ENCODE measurements at regions not wholly inside any gene's neighbourhood (a gene's known extent, or its start where the extent isn't known, plus 50 kb on each side); places are given as distances from the start of the nearest gene placed in this dataset.

DNA sequence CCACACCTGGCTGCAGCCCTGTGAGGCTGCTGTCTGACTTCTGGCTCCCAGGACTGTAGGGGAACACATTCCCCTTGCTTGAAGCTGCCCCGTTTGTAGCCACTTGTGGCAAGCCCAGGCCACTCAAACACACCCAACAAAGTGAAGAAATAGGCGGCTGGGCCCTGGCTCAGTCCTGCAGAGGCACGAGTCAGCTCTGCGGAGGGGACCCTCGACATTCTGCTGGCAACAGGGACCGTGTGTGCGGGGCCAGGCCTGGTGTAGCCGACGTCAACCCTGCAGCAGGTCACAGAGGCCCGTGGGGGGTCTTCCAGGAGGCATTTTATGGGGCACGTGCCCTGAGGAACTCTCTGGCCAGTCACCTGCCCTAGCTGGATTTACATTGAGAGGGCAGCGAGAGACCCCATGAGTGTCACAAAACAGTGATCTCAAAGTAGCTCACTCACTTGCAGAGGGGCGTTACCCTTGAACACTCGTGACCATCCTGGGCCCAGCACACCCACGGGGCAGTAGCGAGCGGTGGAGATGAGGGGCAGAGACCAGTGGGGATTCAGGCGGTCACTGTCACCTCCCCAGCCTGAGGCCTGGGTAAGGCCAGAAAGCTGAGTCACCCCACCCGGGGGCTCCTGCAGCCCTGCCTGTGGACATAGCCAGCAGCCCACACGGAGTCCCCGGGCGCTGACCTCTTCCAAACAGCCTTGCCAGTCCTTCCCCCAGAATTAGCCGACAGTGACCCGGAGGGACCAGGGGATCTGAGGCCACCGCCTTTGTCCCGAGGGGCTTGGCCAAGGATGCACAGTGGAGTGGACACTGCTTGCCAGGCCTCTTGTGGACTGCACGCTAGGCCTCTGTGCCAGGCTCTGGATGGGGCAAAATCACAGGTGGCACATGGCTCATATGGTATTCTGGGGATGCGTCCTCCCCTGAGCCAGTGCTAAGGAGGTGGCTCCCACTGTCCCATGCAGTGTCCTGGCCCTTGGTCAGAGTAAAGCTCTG lies 139.5 kb downstream of the CTTN start:
- DNase-seq: no peak

DNA sequence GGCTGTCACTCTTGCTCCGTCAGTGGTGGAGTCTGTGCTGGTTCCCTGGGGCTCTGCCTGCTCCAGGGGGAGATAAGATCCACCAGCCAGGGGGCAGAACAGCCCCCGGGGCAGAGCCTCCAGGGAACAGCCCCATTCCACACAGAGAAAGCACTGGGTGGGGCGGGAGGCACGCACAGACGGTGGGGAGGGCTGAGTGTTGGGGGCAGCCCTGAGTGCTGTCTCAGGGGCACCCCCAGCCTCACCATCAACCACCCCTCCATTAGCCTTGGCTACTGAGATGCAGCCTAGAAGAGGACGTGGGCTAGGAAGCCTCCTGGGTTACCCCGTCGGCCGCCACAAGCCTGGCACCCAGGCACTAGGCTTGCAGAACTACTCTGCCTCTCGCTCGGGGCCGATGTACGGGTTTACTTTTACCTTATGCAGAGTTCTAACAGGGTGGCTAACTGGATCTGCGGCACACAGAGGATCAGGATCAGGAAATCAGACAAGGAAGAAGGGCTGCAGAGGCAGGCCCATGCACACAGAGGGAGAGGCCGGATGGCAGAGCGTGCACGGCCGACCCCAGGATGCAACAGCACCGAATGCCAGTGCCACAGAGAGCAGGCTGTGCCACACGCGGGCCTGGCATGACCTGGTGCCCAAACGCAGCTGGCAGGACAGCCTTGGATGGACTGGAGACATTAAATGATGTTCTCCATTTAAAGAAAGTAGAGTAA lies 140.5 kb downstream of the CTTN start:
- DNase-seq: no peak

DNA sequence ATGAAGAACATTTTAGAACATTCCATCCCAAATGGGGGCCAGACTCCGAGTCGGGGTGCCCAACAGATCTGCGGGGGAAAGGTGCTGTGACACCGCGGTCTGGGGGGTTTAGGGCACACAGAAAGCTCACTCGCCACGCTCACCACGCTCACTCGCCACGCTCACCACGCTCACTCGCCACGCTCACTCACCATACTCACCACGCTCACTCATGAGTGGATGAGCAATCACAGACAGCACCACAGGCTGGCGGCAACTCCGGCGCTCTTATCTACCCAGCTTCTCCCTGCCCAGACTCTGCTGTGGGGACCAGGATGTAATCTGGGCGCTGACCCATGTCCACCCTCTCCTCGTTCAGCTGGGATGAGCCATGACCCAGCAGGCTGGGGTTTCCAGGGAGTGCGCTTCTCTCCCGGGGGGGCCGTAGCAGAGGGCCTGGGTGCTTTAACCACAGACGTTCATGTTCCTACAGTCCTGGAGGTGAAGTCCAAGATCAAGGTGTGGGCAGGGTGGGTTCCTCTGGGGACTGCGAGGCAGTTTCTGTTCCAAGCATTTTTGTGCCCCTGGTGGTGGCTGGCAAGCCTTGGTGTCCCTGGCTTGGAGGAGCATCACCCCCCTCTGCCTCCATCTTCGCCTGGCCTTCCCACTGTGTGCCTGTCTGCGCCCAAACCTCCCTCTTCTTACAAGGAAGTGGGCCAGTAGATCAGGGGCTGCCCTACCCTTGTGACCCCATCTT lies 141.2 kb downstream of the CTTN start:
- DNase-seq: no peak

DNA sequence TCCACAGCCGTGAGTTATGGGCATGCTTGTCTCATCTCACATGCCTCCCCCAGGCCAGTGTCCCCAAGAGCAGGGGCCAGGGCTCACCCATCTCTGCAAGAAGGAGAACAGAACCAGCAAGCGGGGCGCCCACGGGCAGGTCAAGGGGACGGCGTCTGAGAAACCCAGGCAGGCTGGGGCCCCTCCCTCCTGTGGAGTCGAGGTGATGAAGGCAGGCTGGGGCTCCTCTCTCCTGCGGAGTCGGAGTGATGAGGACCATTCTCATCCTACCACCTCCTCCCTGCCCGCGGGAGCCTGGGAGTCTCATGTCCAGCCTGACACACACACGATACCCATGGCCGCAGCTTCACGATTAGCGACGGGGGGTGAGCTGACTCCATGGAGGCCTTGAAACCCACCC lies 141.9 kb downstream of the CTTN start:
- DNase-seq: no peak

DNA sequence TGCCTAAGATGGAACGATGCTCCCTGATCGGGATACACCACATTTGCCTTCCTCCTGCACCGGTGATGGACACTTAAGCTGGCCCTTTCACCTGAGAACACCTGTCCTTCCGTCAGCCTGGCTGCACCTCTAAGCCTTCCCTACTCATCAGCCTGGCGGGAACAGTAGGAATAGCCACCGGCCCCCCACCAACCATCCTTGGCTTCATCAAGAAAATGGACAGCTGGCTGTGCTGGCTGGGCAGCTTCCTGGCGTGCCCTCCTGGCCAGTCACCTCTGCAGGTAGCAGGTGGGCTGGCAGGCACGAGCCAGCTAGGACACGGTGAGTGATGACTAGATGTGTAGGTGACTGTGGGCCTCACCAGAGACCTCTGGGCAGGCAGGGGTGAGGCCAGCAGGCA lies 142.8 kb downstream of the CTTN start:
- no peak for DNase-seq

DNA sequence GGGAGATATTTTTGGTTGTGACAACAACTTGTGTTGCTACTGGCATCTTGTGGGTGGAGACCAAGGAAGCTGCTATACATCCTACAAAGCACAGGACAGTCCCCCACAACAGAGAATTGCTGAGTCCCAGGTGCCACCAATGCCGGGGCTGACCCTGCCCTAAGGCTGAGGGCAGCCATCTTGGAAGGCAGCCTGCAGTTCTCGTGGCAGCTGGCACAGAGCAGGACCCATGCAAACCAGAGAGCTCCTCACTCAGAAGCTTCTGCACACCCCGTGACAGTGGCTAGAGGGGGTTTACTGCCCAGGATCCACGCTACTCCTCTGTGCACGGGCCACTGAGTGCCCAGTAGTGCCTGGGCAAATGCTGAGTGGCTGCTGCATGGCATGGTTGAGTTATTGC lies 143.4 kb downstream of the CTTN start:
- DNase-seq: no peak

DNA sequence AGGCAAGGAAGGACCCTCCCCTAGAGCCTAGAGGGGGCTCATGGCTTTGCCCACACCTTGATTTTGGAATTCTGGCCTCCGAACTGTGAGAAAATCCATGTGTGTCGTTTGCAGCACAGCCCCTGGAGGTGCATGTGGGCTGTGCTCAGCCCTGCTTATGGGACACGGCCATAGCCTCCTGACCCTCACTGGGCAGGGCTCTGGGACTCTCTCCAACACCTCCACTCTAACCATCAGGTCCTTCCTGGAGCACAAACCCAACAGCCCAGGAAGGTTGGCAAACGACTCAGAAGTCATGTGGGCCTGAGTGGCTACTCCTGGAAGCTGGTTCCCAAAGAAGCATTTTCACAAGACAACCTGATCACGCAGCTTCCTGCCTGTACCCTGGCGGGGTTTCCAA lies 144.1 kb downstream of the CTTN start:
- no peak for DNase-seq

DNA sequence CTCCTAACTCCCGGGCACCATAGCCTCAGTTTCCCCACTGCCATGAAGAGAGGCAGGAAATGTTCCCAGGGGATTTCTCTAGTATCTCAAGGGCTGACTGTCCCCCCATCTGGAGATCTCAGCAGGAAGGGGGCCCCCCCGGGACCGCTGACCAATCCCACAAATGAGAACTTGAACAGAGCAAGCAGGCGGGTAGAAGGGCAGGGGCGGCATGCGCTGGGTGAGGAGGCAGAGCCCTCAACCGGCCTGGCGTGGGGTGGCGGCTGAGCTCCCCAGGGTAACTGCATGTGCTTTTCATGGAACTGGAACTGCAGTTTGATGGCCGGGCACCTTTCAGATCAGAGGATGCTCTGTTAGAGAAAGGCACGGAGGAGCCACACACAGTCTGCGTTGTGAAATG lies 144.5 kb downstream of the CTTN start:
- no peak for DNase-seq

DNA sequence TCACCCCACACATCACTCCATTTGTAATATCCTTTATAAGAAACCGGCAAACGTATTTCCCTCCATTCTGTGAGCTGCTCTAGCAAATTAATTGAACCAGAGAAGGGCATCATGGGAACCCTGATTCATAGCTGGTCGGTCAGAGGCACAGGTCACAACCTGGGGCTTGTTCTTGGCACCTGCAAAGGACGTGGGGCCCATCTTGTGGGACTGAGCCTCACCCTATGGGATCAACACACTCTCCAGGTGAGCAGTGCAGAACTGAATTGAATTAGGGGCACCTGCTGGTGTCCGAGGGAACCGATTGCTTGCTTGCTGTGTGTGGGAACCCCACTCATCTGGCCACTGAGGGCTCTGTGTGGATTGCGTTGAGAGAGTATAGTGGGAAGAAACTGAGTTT lies 145.3 kb downstream of the CTTN start:
- no peak for DNase-seq

DNA sequence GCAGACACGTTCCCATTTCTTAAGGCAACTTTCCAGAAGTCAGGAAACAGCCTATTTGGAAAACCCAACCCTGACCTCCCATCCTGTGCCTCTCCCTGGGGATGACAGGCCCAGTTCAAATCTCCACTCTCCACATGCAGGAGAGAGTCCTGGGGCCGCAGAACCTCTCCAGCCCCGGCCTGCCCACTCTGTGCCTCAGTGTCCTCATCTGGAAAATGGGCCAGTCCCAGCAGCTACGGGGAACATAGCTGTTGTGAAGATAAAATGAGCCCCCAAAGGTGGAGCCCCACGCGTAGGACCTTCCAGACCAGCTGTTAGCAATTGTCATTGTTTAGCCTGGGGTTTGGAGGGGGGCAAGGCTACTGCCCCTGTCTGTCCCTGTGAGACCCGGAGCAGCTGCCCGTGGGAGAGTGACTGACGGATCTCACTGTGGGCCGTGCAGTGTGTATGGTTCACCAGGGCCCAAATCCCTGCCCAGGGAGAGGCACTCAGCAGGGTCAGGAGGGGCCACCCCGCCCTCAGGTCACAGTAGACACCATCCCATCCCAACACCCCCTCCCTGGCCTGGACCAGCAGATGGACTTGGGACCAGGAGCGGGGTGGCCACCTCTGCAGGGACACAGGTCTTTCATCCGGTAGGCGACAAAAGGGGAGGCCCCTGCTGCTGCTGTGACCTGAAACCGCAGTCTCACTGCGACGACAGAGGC lies 145.9 kb downstream of the CTTN start:
- DNase-seq: no peak

DNA sequence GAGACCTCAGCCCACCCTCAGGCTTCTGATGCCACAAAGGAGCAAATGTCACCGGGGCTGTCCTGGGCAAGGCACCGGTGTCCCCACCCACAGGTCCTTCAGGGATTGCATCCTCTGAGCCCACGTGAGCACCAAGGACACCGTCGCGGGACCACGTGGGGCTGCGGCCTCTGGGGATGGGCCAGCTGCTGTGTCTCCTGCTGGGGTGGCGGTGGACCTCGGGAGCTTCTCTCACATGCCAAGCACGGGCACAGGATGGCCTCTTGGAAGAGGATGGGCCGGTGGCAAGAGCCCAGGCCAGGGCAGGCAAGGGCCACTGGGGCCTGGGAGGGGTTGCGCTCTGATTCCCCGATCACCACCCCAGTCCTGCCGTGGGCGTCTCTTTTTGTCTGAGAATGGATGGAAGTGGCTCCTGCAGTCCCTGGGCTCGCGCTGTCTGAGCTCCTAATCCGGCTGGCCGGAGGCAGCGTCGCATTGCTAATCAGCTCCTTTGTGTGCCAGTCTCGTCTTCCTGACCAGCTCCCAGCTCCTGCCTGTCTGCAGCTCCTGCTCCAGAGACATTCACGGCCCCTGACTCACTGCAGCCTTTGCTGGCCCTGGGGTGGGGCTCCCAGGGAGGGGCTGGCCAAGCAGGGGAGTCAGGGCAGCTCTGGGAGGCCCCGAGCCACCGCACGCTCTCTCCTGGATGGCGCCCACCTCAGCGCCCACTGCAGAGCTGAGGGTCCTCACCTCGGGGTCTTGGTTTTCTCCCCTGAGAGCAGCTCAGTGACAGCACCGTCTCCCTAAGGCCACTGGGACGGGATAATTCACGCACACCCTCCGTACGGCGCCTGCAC lies 146.7 kb downstream of the CTTN start:
- DNase-seq: no peak

DNA sequence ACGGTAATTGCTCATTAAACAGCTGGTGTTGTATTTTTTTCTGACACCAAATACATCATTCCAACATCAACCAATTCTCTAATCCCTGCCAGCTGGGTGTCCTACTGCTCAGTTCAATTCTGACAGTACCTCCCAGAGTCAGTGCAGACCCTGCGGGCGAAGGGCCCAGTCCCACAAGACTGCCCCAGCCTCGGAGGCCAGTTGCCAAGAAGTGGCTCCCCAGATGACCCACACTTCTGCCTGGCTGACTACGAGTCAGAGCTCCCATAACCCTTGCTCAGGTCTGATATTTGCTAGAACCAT lies 147.2 kb downstream of the CTTN start:
- no peak for DNase-seq

DNA sequence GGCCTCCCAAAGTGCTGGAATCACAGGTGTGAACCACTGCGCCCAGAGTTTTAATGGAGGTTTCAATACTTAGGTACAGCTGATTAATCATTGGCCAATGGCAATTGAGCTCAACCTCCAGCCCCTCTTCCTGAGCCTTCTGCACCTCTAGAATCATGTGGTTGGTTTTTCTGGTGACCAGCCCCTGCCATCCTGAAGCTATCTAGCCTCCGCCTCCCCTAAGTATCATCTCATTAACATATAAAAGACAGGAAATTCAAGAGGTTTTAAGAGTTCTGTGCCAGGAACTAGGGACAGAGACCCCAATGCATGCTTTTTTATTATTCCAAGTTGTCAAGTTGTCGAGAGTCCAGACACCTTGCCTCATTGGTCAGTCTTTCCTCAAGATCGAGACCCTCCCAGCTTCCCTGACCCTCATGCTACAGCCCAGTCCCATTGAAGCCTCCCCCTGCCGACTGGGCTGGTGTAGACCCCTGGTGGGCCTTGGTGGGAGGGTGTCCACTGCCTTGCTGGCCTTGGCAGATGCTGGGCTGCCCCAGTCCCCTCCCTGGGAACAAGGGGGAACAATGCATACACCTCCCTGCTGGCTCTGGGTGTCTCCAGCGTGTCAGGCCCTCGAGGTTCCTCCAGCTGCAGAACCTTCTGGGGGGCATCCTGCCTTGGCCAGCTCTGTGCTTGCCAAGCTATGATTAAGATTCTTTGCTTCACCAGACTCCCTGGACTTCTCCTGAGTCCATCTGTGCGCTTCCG lies 148.0 kb downstream of the CTTN start:
- no peak for DNase-seq

DNA sequence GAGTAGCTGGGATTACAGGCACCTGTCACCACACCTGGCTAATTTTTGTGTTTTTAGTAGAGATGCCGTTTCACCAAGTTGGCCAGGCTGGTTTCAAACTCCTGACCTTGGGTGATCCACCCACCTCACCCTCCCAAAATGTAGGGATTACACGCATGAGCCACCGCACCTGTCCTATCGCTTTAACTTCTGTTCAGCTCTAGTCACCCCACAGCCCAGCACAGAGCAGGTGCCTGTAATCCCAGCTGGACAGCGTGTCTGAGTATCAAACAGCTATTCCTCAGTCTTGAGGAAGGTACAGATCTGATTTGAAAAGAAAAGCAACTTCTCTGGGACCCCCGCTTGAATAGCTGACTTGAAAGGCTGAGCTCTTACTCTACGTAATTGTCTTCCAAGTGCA lies 149.1 kb downstream of the CTTN start:
- no peak for DNase-seq

DNA sequence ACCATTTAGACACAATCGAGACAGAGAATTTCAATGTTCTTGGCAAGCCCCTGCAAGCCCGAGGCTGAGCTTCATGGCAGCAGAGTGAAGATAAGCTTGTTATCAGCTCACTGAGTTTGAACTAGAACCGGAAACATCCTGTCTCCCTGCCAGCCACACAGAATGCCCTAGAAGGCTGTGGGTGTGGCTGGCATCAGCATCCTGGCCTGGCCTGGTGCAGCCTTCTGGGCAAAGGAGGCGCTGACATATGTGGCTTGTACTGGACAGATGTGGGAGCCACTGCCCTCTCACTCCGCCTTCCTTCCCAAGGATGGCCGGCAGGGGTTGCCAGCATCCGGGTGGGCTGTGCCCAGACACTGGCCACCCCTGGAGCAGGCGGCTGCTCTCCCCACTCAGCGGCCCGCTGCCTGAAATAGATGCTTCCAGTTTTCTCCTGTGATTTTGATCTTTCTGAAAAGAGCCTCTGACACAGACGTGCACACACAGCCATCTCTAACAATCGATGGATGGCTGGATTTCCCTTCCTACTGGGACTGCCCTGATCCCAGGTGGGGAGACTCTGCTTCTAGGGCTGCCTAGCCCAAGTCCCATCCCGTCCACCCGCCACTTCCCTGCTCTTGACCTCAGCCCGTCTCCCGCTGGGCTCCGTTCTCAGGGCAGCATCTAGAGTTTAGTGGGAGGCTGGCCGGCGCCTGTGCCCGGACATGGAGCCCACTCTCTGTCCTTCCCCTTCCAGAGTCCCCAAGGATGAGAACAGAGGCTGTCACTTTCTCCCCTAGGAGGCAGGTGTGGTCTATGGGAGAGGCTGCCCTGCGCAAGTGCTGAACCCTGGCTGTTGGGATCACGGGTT lies 149.7 kb downstream of the CTTN start:
- no peak for DNase-seq

DNA sequence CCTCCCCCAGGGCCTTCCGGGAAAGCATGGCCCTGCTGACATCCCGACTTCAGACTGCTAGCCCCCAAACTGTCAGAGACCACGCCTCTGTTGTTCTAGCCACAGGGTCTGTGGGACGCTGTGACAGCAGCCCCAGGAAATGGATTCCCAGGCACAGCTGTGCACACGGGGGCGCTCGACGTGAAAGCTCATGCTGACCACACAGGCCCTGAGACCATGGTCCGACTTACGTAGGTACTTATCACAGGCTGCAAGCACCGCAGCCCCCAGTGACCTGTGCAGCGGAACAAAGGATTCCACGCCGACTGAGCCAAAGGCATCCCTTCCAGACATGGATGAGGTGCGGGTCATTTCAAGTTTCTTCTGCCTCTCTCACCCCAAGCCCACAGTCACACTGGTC lies 150.6 kb downstream of the CTTN start:
- DNase-seq: no peak

DNA sequence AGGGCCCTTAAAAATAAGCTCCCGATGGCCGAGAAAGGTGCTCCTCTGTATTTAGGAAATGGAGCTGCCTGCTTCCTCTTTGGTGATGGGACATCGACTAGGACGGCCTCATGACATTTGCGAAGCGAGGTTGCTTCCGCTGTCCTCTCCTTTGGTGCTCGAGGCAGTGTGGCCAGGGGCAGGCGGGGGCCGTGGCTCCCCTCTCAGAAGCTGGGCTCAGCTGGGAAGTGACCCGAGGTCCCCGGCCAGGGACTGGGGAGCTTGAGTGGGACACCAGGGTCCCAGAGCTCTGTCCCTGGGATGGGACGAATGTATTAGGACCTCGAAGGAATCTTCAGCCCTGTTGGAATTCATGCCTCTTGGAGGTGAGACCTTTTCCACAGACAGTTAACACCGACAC lies 151.1 kb downstream of the CTTN start:
- no peak for DNase-seq

DNA sequence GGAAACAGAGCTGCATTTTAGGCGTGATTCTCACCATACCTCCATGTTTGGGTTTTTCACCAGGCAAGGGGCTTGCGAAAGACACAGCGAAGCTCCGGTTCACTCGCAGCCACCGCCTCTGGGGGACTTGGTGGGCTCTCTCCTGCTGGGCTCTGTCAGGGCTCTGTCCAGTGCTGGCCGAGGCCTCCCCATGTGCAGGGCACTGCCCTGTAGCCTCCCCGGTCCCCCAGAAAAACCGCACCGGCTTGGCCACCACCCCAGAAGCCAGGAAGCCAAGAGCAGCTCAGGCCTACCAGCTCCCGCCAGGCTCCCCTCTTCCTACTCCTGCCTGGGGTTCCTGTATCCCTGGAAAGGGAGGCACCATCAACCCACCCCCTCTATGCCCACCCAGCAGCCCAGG lies 151.5 kb downstream of the CTTN start:
- DNase-seq: no peak

DNA sequence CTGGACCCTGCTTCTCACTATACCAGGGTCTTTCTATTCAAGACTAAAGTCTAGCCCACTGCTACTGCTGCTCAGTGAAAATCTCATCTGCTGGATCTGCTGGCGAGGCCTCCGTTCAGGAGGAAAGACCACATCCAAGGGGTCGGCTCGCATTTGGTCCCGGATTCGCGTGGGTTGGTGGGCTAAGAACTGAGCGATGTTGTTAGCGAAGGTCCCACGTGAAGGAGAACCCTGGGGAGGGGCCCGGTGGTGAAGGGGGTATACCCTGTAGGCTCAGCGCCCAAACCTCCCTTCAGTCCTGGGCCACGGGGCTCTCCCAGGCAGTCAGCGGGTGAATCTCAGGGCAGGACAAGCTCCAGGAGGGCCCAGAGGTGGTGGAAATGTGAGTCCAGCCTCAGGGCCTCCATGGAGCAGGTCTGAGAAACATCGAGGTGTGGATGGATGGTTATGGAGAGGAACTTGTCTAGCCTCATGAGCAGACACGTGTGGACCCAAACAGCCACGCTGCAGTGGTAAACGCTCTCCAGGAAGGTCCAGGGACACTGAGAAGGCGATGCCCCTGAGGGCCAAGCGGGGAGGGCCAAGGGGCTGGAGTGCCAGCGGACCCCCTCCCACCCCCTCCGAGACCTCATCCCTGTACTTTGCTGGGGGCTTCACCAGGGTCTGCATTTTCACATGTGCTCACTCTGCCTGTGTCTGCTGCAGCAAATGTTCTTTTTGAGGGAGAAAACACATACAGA lies 152.3 kb downstream of the CTTN start:
- DNase-seq: no peak

Data from COR-L47 (cell line).